B cell (primary cell): ENCODE measurements at regions not wholly inside any gene's neighbourhood (a gene's known extent, or its start where the extent isn't known, plus 50 kb on each side); places are given as distances from the start of the nearest gene placed in this dataset.

Experiments used
- ATAC-seq: fragments of 200-7000 bp; cut with Tn5 transposase; one replicate; pipeline ENCODE4 v1.10.0; 2021; ENCODE audit warnings: low read depth, mild to moderate bottlenecking, moderate number of reproducible peaks, moderate library complexity
- CTCF ChIA-PET: fragments of 350-600 bp; sonication (Branson Sonifier 250); formaldehyde crosslinking; loops from one replicate; lab custom pipeline; 2021; ENCODE audit warnings: antibody characterized with exemption, inconsistent platforms; lab: Charles Lee
- POLR2A ChIA-PET: fragments of 350-600 bp; sonication (Branson Sonifier 250); formaldehyde crosslinking; loops from one replicate; lab custom pipeline; 2021; ENCODE audit warnings: antibody characterized with exemption; lab: Charles Lee
- DNase-seq: peaks from one replicate; pipeline ENCODE4 v3.0.0; 2013
- H2AFZ ChIP-seq: 2 replicates; pipeline ENCODE4 v1.6.1; 2012; ENCODE audit warnings: mild to moderate bottlenecking, low read depth, low read length; ENCODE audit not compliant: insufficient read depth, poor library complexity, severe bottlenecking
- H3K27ac ChIP-seq, 2 donors: 1 replicate in 1 of 2; 2 replicates in 1 of 2; pipeline ENCODE4 v1.5.1; 2012 to 2013; ENCODE audit warnings: low read length in 2 of 2, mild to moderate bottlenecking in 2 of 2, moderate library complexity in 1 of 2
- H3K27me3 ChIP-seq, 4 experiments: fragments of 200-600 bp in 1 of 4; sonication (generic) in 1 of 4; replicated peaks in 1 of 4; 1 replicate in 2 of 4; 2 replicates in 2 of 4; pipeline versions ENCODE4 v1.6.1 to v1.7.0; 2013 to 2016; ENCODE audit warnings: low read length in 3 of 4, mild to moderate bottlenecking in 2 of 4, mixed read lengths in 1 of 4, moderate library complexity in 1 of 4; ENCODE audit not compliant: insufficient read depth in 4 of 4, control insufficient read depth in 3 of 4; ENCODE audit errors: control extremely low read depth in 1 of 4
- H3K36me3 ChIP-seq, 2 experiments: replicated peaks in 1 of 2; 1 replicate in 1 of 2; 2 replicates in 1 of 2; pipeline versions ENCODE4 v1.6.1 to v1.7.1; 2013; ENCODE audit warnings: low read length in 1 of 2; ENCODE audit not compliant: insufficient read depth in 2 of 2, control insufficient read depth in 1 of 2; ENCODE audit errors: control extremely low read depth in 1 of 2, extremely low read depth in 1 of 2
- H3K4me1 ChIP-seq, 2 donors: fragments of 200-600 bp in 1 of 2; sonication (generic) in 1 of 2; 1 replicate in 1 of 2; 2 replicates in 1 of 2; pipeline versions ENCODE4 v1.5.1 to v1.6.1; 2013 to 2017; ENCODE audit warnings: low read length in 2 of 2; ENCODE audit not compliant: control insufficient read depth in 2 of 2, insufficient read depth in 2 of 2
- H3K4me2 ChIP-seq: replicated peaks from 2 replicates; pipeline ENCODE3; 2012; ENCODE audit warnings: mild to moderate bottlenecking, low read depth, low read length; ENCODE audit not compliant: poor library complexity, severe bottlenecking
- H3K4me3 ChIP-seq, 5 experiments: fragments of 200-600 bp in 1 of 5; sonication (generic) in 1 of 5; 1 replicate in 3 of 5; 2 replicates in 2 of 5; pipeline versions ENCODE4 v1.5.1 to v1.7.0; 2011 to 2016; ENCODE audit warnings: low read length in 4 of 5, mild to moderate bottlenecking in 4 of 5, low read depth in 2 of 5, control low read depth in 1 of 5, moderate library complexity in 1 of 5; ENCODE audit not compliant: insufficient read depth in 1 of 5; ENCODE audit errors: control extremely low read depth in 1 of 5, extremely low read depth in 1 of 5
- H3K79me2 ChIP-seq: fragments of 200-600 bp; sonication (generic); one replicate; pipeline ENCODE4 v1.6.0; 2016; ENCODE audit warnings: low read length; ENCODE audit not compliant: control insufficient read depth, insufficient read depth
- H3K9ac ChIP-seq: fragments of 200-600 bp; sonication (generic); 2 replicates; pipeline ENCODE4 v1.6.1; 2017; ENCODE audit warnings: mild to moderate bottlenecking, low read length, moderate library complexity
- H3K9me3 ChIP-seq, 3 donors: one replicate each; pipeline versions ENCODE4 v1.6.1 to v1.7.1; 2013; ENCODE audit warnings: low read length in 2 of 3; ENCODE audit not compliant: control insufficient read depth in 2 of 3, insufficient read depth in 1 of 3; ENCODE audit errors: control extremely low read depth in 1 of 3
- H4K20me1 ChIP-seq: 2 replicates; pipeline ENCODE4 v1.6.0; 2012; ENCODE audit warnings: mild to moderate bottlenecking, low read length; ENCODE audit not compliant: insufficient read depth, control insufficient read depth, poor library complexity, severe bottlenecking
- H3K27ac Mint-ChIP-seq: one replicate; pipeline ENCODE4 v1.8.0; 2021; ENCODE audit warnings: mixed read lengths
- H3K27me3 Mint-ChIP-seq: one replicate; pipeline ENCODE4 v1.8.0; 2021; ENCODE audit warnings: mixed read lengths
- H3K4me1 Mint-ChIP-seq: one replicate; pipeline ENCODE4 v1.8.0; 2021; ENCODE audit warnings: mixed read lengths
- H3K4me3 Mint-ChIP-seq: one replicate; pipeline ENCODE4 v1.8.0; 2021; ENCODE audit warnings: mixed read lengths
- H3K9me3 Mint-ChIP-seq: one replicate; pipeline ENCODE4 v1.8.0; 2022; ENCODE audit warnings: mixed read lengths; ENCODE audit not compliant: insufficient read depth
- EZH2 ChIP-seq: IDR thresholded peaks from 2 replicates; pipeline ENCODE4 v1.6.1; 2012; ENCODE audit warnings: borderline replicate concordance, low read depth, mild to moderate bottlenecking, moderate library complexity, low read length; ENCODE audit not compliant: insufficient read depth, poor library complexity, severe bottlenecking
- WGBS: methylation state at CpG from one replicate; pipeline ENCODE4 v1.1.5; 2013; ENCODE audit warnings: missing lambda C conversion rate; ENCODE audit not compliant: insufficient coverage; 5-methylcytosine and 5-hydroxymethylcytosine counted together
- intact Hi-C: fragments of 100-400 bp; cut with micrococcal nuclease; formaldehyde crosslinking; loops from one replicate; pipeline ENCODE4 v1.10.0; 2022
- TF ChIP-seq, protein P1 (sequence below): fragments of 200-600 bp; IDR thresholded peaks from one replicate; pipeline ENCODE4 v1.8.0; 2022; ENCODE audit warnings: antibody characterized with exemption, mild to moderate bottlenecking

DNA sequence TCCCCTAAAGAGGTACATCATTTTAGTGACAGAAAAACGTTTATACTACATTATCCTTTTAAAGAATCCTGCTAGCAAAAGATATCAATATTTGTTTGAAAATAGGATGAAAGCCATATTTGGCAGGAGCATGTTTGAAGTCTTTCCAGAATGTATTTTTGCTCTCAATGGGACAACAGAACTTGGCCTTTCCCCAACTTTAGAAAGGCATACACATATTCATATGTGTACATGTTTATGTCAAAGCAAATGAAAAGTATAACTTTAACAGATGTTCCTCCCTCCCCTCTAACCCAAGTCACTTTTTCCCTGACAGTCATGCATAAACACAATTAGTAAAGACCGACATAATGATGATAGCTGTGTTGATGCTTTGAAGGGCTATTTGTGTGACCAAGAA is 427.8 kb upstream of the CDH6 start:
- TF ChIP-seq, protein P1, sequence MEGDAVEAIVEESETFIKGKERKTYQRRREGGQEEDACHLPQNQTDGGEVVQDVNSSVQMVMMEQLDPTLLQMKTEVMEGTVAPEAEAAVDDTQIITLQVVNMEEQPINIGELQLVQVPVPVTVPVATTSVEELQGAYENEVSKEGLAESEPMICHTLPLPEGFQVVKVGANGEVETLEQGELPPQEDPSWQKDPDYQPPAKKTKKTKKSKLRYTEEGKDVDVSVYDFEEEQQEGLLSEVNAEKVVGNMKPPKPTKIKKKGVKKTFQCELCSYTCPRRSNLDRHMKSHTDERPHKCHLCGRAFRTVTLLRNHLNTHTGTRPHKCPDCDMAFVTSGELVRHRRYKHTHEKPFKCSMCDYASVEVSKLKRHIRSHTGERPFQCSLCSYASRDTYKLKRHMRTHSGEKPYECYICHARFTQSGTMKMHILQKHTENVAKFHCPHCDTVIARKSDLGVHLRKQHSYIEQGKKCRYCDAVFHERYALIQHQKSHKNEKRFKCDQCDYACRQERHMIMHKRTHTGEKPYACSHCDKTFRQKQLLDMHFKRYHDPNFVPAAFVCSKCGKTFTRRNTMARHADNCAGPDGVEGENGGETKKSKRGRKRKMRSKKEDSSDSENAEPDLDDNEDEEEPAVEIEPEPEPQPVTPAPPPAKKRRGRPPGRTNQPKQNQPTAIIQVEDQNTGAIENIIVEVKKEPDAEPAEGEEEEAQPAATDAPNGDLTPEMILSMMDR: no peak
- TF ChIP-seq EZH2: no peak
- ChIA-PET CTCF (no interaction called here), POLR2A (no interaction called here)
- Histone ChIP-seq H3K9ac (no peak overlapping the region), H3K9me3 (peaks cover 0 to 4% (median 0%) of the 10 kb centered on the region in 3 donors), H3K4me1 (no peaks in the 10 kb centered on the region), H3K27me3 (no peaks in the 10 kb centered on the region), H3K79me2 (no peaks in the 10 kb centered on the region), H3K4me3 (no peak overlapping the region), H3K36me3 (no peaks in the 10 kb centered on the region), H4K20me1 (no peaks in the 10 kb centered on the region), H3K27ac (no peak overlapping the region), H3K4me2 (no peak overlapping the region), H2AFZ (no peak overlapping the region)
- WGBS: no CpG with 5 or more reads among the region's 2 CpGs
- Mint-ChIP-seq H3K27me3 (no peaks in the 10 kb centered on the region), H3K4me3 (no peak overlapping the region), H3K27ac (no peak overlapping the region), H3K4me1 (no peaks in the 10 kb centered on the region), H3K9me3 (peaks cover 3% of the 10 kb centered on the region)
- intact Hi-C loops: no loop called here
- DNase-seq (no peak), ATAC-seq (no peak)

- no peak overlapping the region for H3K9ac ChIP-seq
- TF ChIP-seq, protein P1: no peak
- TF ChIP-seq EZH2: no peak
- Mint-ChIP-seq H3K27me3 (no peaks in the 10 kb centered on the region), H3K9me3 (peaks cover 3% of the 10 kb centered on the region), H3K4me3 (no peak overlapping the region), H3K4me1 (no peaks in the 10 kb centered on the region), H3K27ac (no peak overlapping the region)
- ChIA-PET CTCF (no interaction called here), POLR2A (no interaction called here)
- no peaks in the 10 kb centered on the region for H3K79me2 ChIP-seq
- no peaks in the 10 kb centered on the region for H4K20me1 ChIP-seq
- ATAC-seq (no peak), DNase-seq (no peak)
- peaks cover 0 to 4% (median 0%) of the 10 kb centered on the region in 3 donors for H3K9me3 ChIP-seq
- H3K36me3 ChIP-seq: no peaks in the 10 kb centered on the region
- no peak overlapping the region for H2AFZ ChIP-seq
- no peaks in the 10 kb centered on the region for H3K4me1 ChIP-seq
- H3K4me3 ChIP-seq: no peak overlapping the region
- no peak overlapping the region for H3K27ac ChIP-seq
- no peak overlapping the region for H3K4me2 ChIP-seq
- no CpG with 5 or more reads among the region's 2 CpGs for WGBS
- H3K27me3 ChIP-seq: no peaks in the 10 kb centered on the region
- intact Hi-C loops: no loop called here
These were observed 428.3 kb upstream of the CDH6 start for GRCh38 chr5:30765227-30765626.
